ENCODE measurements at regions not wholly inside any gene's neighbourhood (a gene's known extent, or its start where the extent isn't known, plus 50 kb on each side); places are given as distances from the start of the nearest gene placed in this dataset.

GRCh38 chrY:12469081-12469480, 231.9 kb upstream of the USP9Y start:
- TF ChIP-seq EP300 (IDR thresholded peaks at IDR 0.05): no peak
- no peak for TF ChIP-seq CTCF (IDR thresholded peaks at IDR 0.05)
- no peak for TF ChIP-seq POLR2AphosphoS5 (IDR thresholded peaks at IDR 0.05)
